CD4-positive, alpha-beta T cell treated with Interleukin-17A for 1 hour (primary cell): ENCODE measurements at regions not wholly inside any gene's neighbourhood (a gene's known extent, or its start where the extent isn't known, plus 50 kb on each side); places are given as distances from the start of the nearest gene placed in this dataset.
A peak's percentile ranks its signal among the peaks of the same experiment; 100 is the strongest.
"Not testable (repeated sequence)": the region's sequence is repeated elsewhere in the genome, so short reads cannot be mapped to it uniquely, and the experiment has no call there.

ENCODE experiments used
- DNase-seq: peaks from one replicate; pipeline ENCODE4 v3.0.0-alpha.2; 2020

GRCh38 chr12:89225808-89226411, 126.4 kb downstream of the DUSP6 start:
- DNase-seq: peak; percentile 4

- DNase-seq: peak; percentile 74
Measured at GRCh38 chr12:89225401-89225800, 126.9 kb downstream of the DUSP6 start.

- peak; percentile 7 for DNase-seq
Measured at GRCh38 chr12:89222580-89222979, 129.7 kb downstream of the DUSP6 start.

- no peak for DNase-seq
Measured at GRCh38 chr12:89217472-89217871, 134.8 kb downstream of the DUSP6 start.

GRCh38 chr12:89216211-89216952, 135.9 kb downstream of the DUSP6 start:
- no peak for DNase-seq

GRCh38 chr12:89215196-89215595, 137.1 kb downstream of the DUSP6 start:
- DNase-seq: no peak

GRCh38 chr12:89213747-89214146, 138.6 kb downstream of the DUSP6 start:
- no peak for DNase-seq

GRCh38 chr12:89213139-89213538, 139.2 kb downstream of the DUSP6 start:
- no peak for DNase-seq

GRCh38 chr12:89212339-89212771, 139.9 kb downstream of the DUSP6 start:
- DNase-seq: no peak

- DNase-seq: no peak
Measured at GRCh38 chr12:89211456-89211855, 140.8 kb downstream of the DUSP6 start.

- DNase-seq: no peak
Measured at GRCh38 chr12:89210277-89210676, 142.0 kb downstream of the DUSP6 start.

GRCh38 chr12:89208661-89209096, 143.6 kb downstream of the DUSP6 start:
- no peak for DNase-seq

GRCh38 chr12:89206390-89206789, 145.9 kb downstream of the DUSP6 start:
- DNase-seq: no peak

- DNase-seq: no peak
Measured at GRCh38 chr12:89205517-89205916, 146.8 kb downstream of the DUSP6 start.

- no peak for DNase-seq
Measured at GRCh38 chr12:89203144-89203543, 149.2 kb downstream of the DUSP6 start.

- DNase-seq: no peak
Measured at GRCh38 chr12:89200217-89200616, 152.1 kb downstream of the DUSP6 start.

- no peak for DNase-seq
Measured at GRCh38 chr12:89195470-89195869, 156.8 kb downstream of the DUSP6 start.

- no peak for DNase-seq
Measured at GRCh38 chr12:89194683-89195082, 157.6 kb downstream of the DUSP6 start.

- no peak for DNase-seq
Measured at GRCh38 chr12:89192429-89192828, 159.9 kb downstream of the DUSP6 start.

GRCh38 chr12:89191597-89191996, 160.7 kb downstream of the DUSP6 start:
- DNase-seq: not testable (repeated sequence)

- no peak for DNase-seq
Measured at GRCh38 chr12:89189448-89189847, 162.9 kb downstream of the DUSP6 start.

GRCh38 chr12:89187507-89187906, 164.8 kb downstream of the DUSP6 start:
- no peak for DNase-seq

- no peak for DNase-seq
Measured at GRCh38 chr12:89185889-89186288, 166.4 kb downstream of the DUSP6 start.

- no peak for DNase-seq
Measured at GRCh38 chr12:89185181-89185580, 167.1 kb downstream of the DUSP6 start.

GRCh38 chr12:89183985-89184435, 168.3 kb downstream of the DUSP6 start:
- no peak for DNase-seq
